ENCODE measurements at regions not wholly inside any gene's neighbourhood (a gene's known extent, or its start where the extent isn't known, plus 50 kb on each side); places are given as distances from the start of the nearest gene placed in this dataset.
"Not testable (repeated sequence)": the region's sequence is repeated elsewhere in the genome, so short reads cannot be mapped to it uniquely, and the experiment has no call there.

DNA sequence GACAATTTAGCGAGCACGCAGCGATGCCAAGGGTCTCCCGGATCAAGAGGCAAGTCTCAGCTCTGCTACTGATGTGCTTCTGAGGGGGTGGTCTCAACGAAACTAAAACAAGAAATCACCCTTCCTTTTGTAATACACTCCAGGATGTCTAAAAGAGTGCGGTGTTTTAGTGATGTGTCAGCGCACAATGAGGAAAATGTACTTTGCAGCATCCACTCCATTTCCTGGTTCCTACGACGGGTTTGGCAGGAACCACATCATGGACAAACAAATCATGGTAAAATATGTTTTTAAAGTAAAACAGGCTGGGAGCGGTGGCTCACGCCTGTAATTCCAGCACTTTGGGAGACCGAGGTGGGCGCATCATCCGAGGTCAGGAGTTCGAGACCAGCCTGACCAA is 154.0 kb upstream of the TSC22D1 start:
- ChIA-PET CTCF (no interaction called here), POLR2A (no interaction called here)

- CTCF ChIA-PET = not testable (repeated sequence)
Measured at GRCh38 chr13:44727591-44727990, 151.5 kb upstream of the TSC22D1 start.

DNA sequence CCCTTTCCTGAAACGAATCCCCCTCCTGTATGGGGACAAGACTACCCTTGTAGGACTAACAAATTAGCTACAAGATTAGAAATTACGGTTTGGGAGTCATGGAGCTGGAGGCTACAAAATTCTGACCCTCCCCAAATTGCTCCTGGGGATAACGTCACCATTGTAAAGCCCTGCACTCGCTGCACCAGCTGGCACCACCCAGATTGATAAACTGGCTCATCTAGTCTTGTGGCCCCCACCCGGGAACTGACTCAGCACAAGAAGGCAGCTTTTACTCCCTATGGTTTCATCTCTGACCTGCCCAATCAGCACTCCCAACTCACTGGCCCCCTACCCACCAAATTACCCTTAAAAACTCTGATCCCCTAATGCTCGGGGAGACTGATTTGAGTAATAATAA is 150.6 kb upstream of the TSC22D1 start:
- ChIA-PET CTCF (no interaction called here), POLR2A (no interaction called here)

More at GRCh38 chr13:44727591-44727990, 151.5 kb upstream of the TSC22D1 start:
- POLR2A ChIA-PET = not testable (repeated sequence)

- CTCF ChIA-PET = no interaction called here
- POLR2A ChIA-PET = no interaction called here
Measured at GRCh38 chr13:44726214-44726613, 150.1 kb upstream of the TSC22D1 start.

GRCh38 chr13:44719857-44720671 is 143.9 kb upstream of the TSC22D1 start:
- POLR2A ChIA-PET = no interaction called here
- CTCF ChIA-PET = interaction anchor here (0.8 kb wide), 1 partner anchor 23 kb away, joined by 4 read pairs; no protein-coding TSS in a partner anchor

GRCh38 chr13:44718467-44718866 is 142.3 kb upstream of the TSC22D1 start:
- CTCF ChIA-PET = no interaction called here
- POLR2A ChIA-PET = no interaction called here

GRCh38 chr13:44715287-44716230 is 139.4 kb upstream of the TSC22D1 start:
- ChIA-PET POLR2A (no interaction called here), CTCF (no interaction called here)

DNA sequence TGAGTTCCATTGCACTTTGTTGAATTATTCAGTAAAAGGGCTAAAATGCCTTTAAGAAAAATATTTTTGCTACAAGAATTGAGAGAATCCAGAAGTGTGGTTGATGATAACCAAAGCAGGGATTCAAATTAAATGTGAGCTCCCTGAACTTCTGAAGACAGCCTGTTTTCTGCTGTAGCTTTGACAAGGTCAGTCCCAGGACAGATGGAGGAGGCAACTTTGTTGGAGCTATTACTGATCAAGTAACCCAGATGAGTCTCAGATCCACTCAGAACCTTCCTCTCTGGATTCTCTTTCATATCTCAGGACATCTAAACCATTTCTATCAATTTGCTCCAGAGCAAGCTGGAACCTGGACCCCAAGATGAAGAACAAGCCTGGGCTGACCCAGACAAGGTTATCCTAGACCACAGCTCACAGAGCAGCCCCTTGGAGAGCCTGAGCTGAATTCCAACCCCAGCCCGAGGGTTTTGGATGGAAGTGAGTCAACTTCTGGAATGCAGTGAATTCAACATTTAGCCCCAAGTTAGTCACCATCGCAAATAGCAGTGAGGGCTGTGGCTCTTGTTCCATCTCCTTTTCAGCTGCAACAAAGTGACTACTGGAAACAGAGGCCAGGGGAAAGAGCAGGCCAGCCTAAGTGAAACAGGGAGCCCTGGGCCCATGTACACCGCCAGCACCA is 137.8 kb upstream of the TSC22D1 start:
- CTCF ChIA-PET = no interaction called here
- POLR2A ChIA-PET = no interaction called here

DNA sequence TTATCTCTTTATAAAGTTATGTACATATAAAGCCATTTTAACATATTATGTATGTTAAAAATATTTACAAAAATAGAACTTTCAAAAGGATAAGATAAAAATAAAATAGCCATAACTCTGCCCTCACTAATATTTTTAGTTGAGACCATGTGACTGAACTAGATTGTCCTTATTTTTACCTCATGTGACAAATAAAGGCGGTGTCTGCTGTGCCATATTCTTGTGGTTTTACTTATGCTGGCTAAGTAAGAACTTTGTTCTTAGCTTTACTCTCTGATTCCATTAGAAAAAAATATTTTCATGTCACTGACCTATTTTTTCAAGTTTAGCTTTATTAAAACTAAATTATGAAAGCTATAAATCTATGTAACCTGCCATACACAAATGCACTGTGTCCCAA is 135.6 kb upstream of the TSC22D1 start:
- ChIA-PET POLR2A (interaction anchor here (0.7 kb wide), 1 partner anchor 51 kb away, joined by 4 read pairs; no protein-coding TSS in a partner anchor), CTCF (no interaction called here)

- POLR2A ChIA-PET = no interaction called here
- CTCF ChIA-PET = no interaction called here
Measured at GRCh38 chr13:44710576-44710975, 134.4 kb upstream of the TSC22D1 start.

GRCh38 chr13:44704811-44705210 is 128.7 kb upstream of the TSC22D1 start:
- CTCF ChIA-PET, POLR2A ChIA-PET: not testable (repeated sequence)

DNA sequence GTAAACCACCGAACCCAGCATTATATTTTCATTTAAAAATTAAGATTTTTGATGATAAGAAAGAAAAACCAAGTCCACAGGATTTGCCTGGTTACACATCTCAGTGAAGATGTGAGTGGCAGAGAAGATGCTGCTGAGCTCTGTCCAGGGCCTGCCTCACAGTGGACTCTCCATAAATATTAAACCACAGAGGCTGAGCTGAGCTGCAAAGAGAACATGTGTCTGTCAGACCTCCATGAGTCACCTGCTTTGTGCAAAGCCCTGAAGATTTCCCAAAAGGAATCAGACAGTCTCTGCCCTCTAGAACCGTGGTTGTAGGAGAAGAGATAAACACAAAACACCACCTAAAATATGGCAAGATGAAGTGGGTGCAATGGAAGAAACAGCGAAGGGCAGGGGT is 127.2 kb upstream of the TSC22D1 start:
- POLR2A ChIA-PET = no interaction called here
- CTCF ChIA-PET = no interaction called here

DNA sequence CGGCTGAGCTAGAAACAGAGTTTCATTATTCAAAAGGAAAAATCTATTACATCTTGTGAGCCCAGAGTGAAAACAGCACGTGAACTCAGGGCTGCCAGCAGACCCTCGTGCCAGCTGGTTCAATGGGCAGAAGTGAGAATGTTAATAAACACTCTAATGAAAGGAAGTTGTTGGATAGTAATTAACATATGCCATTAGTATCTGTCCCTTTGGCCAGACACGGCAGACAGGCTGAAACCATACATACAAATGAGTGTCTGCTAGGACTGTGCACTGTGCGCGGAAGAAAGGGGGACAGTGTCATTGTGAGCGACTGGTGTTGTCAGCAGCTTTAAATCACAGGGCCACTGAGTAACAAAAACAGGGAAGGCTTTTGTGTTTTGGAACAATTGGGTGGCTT is 121.9 kb upstream of the TSC22D1 start:
- CTCF ChIA-PET = no interaction called here
- POLR2A ChIA-PET = interaction anchor here (0.6 kb wide), 1 partner anchor 57 kb away, joined by 3 read pairs; no protein-coding TSS in a partner anchor

DNA sequence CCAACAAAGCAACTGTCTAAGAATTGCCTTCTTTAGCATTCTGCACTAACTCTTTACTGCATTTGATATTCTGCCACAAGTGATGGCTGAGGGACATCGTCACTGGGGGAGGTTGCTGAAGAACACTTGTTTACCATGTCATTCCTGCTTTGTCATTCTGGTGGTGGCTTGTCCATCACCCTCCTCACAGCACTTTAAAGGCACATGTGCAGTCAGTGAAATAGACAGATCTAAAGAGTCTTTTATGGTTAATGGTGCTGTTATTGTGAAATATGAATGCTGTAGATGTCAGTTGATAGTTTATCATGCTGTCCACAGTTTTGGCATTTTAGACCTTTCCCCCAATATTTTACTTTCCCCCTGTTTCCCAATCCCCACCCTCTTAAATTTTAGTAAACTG is 120.9 kb upstream of the TSC22D1 start:
- POLR2A ChIA-PET = no interaction called here
- CTCF ChIA-PET = interaction anchor here (0.6 kb wide), 1 partner anchor 9 kb away, joined by 5 read pairs; no protein-coding TSS in a partner anchor

DNA sequence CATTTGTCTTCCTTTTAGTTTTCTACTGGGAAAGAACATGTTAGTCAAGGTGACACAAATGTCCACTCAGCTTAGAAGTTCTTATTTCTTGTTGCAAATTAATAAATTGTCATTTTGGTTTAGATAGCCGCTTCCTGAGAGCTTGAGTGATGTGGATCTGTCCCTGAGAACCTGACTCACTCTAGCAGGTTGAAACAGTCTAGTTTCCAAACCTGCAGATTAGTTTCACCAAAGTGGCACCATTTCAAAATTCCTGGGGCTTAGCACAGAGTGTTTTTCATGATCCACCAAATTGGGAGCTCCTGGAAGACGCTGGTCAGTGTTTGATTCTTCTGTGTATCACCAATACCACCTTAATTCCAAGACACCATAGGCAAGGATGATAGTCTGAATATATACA is 119.4 kb upstream of the TSC22D1 start:
- CTCF ChIA-PET = no interaction called here
- POLR2A ChIA-PET = no interaction called here

- POLR2A ChIA-PET = no interaction called here
- CTCF ChIA-PET = no interaction called here
Measured at GRCh38 chr13:44694842-44695241, 118.7 kb upstream of the TSC22D1 start.

DNA sequence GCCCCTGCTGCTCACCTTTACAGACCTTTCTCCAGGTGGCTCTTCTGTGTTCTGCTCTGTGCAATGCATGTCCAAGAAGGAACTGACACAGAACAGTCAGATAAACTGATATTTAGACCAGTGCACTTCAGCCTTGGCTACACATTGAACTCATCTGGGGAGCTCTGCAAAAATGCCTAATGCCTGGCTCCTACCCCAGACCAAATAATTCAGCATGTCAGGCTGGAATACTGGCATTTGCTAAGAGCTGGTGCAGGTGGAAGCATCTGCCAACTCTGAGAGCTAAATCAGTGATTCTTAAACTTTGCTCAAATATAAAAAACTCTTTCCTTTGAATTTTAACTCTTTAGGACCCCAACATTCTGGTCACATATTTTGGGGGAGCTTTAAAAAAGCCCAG is 118.2 kb upstream of the TSC22D1 start:
- ChIA-PET CTCF (no interaction called here), POLR2A (interaction anchor here (0.6 kb wide), 1 partner anchor 557 kb away, joined by 5 read pairs; no protein-coding TSS in a partner anchor)

- POLR2A ChIA-PET = no interaction called here
- CTCF ChIA-PET = no interaction called here
Measured at GRCh38 chr13:44693156-44693764, 117.1 kb upstream of the TSC22D1 start.

DNA sequence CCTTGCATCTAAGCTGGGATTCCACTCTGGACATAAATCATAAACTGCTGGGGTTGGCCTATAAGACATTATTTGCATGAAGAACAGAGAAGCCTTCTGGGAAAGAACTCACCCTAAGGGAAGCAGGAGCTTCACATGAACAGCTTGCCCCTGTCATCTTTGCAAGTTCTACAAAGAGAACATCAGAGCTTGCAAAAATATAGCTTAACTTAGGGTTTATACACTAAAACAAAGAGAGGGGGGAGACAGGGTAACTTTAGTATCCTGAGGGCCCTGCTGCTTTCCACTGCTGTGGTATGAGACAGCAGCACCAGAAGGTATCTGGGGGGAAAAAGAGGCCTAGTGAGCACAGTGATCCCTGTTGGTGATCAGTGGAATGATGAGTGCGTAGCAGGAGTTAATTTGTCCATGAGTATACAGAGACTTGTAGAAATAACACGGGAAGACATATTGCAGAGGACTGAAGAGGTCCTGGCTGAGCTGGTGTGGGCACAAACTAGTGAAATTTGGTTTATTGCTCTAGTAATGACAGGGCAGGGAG is 116.1 kb upstream of the TSC22D1 start:
- CTCF ChIA-PET = no interaction called here
- POLR2A ChIA-PET = no interaction called here

DNA sequence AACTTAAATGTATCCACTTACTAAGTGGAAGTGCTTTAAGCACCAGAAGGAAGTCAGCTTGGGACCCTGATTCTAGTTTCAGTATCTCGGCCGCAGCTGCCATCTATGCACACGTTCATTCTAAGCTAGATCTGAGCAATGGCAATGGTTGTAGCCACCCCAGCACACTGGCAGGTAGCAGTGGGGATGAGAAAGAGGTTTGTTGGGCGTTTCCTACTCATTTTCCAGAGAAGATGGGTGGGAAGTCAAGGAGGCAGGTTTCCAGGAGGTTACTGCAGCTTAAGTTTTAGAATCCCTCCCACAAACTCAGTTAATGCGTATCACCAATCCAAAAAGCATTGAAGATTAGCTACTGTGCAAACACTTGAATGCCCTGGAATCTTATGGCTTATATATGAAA is 114.2 kb upstream of the TSC22D1 start:
- ChIA-PET POLR2A (no interaction called here), CTCF (no interaction called here)
